H9 (cell line): ENCODE measurements at regions not wholly inside any gene's neighbourhood (a gene's known extent, or its start where the extent isn't known, plus 50 kb on each side); places are given as distances from the start of the nearest gene placed in this dataset.

Experiments used
- DNase-seq: peaks from one replicate; pipeline ENCODE4 v3.0.0-alpha.2; 2017
- H2AFZ ChIP-seq: one replicate; pipeline ENCODE4 v1.6.1; 2013; ENCODE audit warnings: mild to moderate bottlenecking, low read length, control low read depth, moderate library complexity
- H2AK5ac ChIP-seq: 2 replicates; pipeline ENCODE4 v1.6.1; 2013; ENCODE audit warnings: low read length, control low read depth, mixed read lengths; ENCODE audit not compliant: insufficient read length
- H2BK120ac ChIP-seq: one replicate; pipeline ENCODE4 v1.6.1; 2013; ENCODE audit warnings: low read depth, mild to moderate bottlenecking, low read length, control low read depth, inconsistent platforms; ENCODE audit not compliant: poor library complexity, severe bottlenecking
- H2BK12ac ChIP-seq: 2 replicates; pipeline ENCODE4 v1.6.1; 2013; ENCODE audit warnings: low read length, control low read depth, mixed read lengths, low read depth; ENCODE audit not compliant: insufficient read length
- H2BK15ac ChIP-seq: 2 replicates; pipeline ENCODE4 v1.6.1; 2013; ENCODE audit warnings: low read depth, low read length, control low read depth
- H2BK20ac ChIP-seq: one replicate; pipeline ENCODE4 v1.6.1; 2013; ENCODE audit warnings: low read depth, mild to moderate bottlenecking, low read length, control low read depth, inconsistent platforms; ENCODE audit not compliant: poor library complexity, severe bottlenecking
- H2BK5ac ChIP-seq: 2 replicates; pipeline ENCODE4 v1.6.1; 2013; ENCODE audit warnings: low read length, control low read depth, mixed read lengths; ENCODE audit not compliant: insufficient read length
- H3K14ac ChIP-seq: 2 replicates; pipeline ENCODE4 v1.6.1; 2013; ENCODE audit warnings: low read length, control low read depth; ENCODE audit not compliant: insufficient read depth
- H3K18ac ChIP-seq: 2 replicates; pipeline ENCODE4 v1.6.1; 2013; ENCODE audit warnings: low read depth, mild to moderate bottlenecking, mixed read lengths, low read length, control low read depth; ENCODE audit not compliant: insufficient read length
- H3K23ac ChIP-seq: 2 replicates; pipeline ENCODE4 v1.6.1; 2013; ENCODE audit warnings: low read length, control low read depth, mixed read lengths, low read depth; ENCODE audit not compliant: insufficient read length
- H3K23me2 ChIP-seq: 2 replicates; pipeline ENCODE4 v1.6.1; 2013; ENCODE audit warnings: low read depth, mild to moderate bottlenecking, mixed read lengths, low read length, control low read depth; ENCODE audit not compliant: insufficient read length, poor library complexity, severe bottlenecking
- H3K27ac ChIP-seq: 2 replicates; pipeline ENCODE4 v1.5.1; 2013; ENCODE audit warnings: low read length, control low read depth, mixed read lengths, low read depth; ENCODE audit not compliant: insufficient read length
- H3K27me3 ChIP-seq: 2 replicates; pipeline ENCODE4 v1.6.1; 2013; ENCODE audit warnings: low read length, control low read depth, inconsistent platforms; ENCODE audit not compliant: insufficient read depth
- H3K4ac ChIP-seq: 2 replicates; pipeline ENCODE4 v1.6.1; 2013; ENCODE audit warnings: low read depth, mild to moderate bottlenecking, control low read depth, inconsistent platforms, low read length, moderate library complexity
- H3K4me1 ChIP-seq: 2 replicates; pipeline ENCODE4 v1.6.1; 2013; ENCODE audit warnings: low read length, control low read depth, inconsistent platforms; ENCODE audit not compliant: insufficient read depth
- H3K4me2 ChIP-seq: 2 replicates; pipeline ENCODE4 v1.6.1; 2013; ENCODE audit warnings: low read length, control low read depth, mixed read lengths; ENCODE audit not compliant: insufficient read length, insufficient read depth
- H3K56ac ChIP-seq: 2 replicates; pipeline ENCODE4 v1.6.1; 2013; ENCODE audit warnings: low read depth, mild to moderate bottlenecking, mixed read lengths, low read length, control low read depth; ENCODE audit not compliant: insufficient read length
- H3K79me1 ChIP-seq: 2 replicates; pipeline ENCODE4 v1.6.1; 2013; ENCODE audit warnings: low read depth, mild to moderate bottlenecking, moderate library complexity, low read length, control low read depth, inconsistent platforms; ENCODE audit not compliant: insufficient read depth, poor library complexity, severe bottlenecking
- H3K79me2 ChIP-seq: 2 replicates; pipeline ENCODE4 v1.6.1; 2013; ENCODE audit warnings: low read length, control low read depth, inconsistent platforms; ENCODE audit not compliant: insufficient read depth
- H3K9ac ChIP-seq: 2 replicates; pipeline ENCODE4 v1.6.1; 2013; ENCODE audit warnings: low read length, control low read depth, mixed read lengths; ENCODE audit not compliant: insufficient read length; ENCODE audit errors: extremely low read depth
- H3K9me3 ChIP-seq: one replicate; pipeline ENCODE4 v1.6.1; 2013; ENCODE audit warnings: low read depth, low read length, inconsistent platforms; ENCODE audit not compliant: control insufficient read depth
- H3T11ph ChIP-seq: one replicate; pipeline ENCODE4 v1.6.1; 2013; ENCODE audit warnings: mild to moderate bottlenecking, low read length, control low read depth, inconsistent platforms
- H4K20me1 ChIP-seq: one replicate; pipeline ENCODE4 v1.6.1; 2013; ENCODE audit not compliant: control insufficient read depth, insufficient read length, insufficient read depth
- H4K5ac ChIP-seq: 2 replicates; pipeline ENCODE4 v1.6.1; 2013; ENCODE audit warnings: low read depth, mild to moderate bottlenecking, mixed read lengths, low read length, control low read depth; ENCODE audit not compliant: insufficient read length
- H4K8ac ChIP-seq: replicated peaks from 2 replicates; pipeline ENCODE4 v1.6.1; 2013; ENCODE audit warnings: low read length, control low read depth, mixed read lengths, low read depth; ENCODE audit not compliant: insufficient read length
- H4K91ac ChIP-seq: 2 replicates; pipeline ENCODE4 v1.6.1; 2013; ENCODE audit warnings: low read depth, mild to moderate bottlenecking, moderate library complexity, mixed read lengths, low read length, control low read depth; ENCODE audit not compliant: insufficient read length
- H3K27ac Mint-ChIP-seq, 3 experiments: 2 replicates in 2 of 3; 3 replicates in 1 of 3; pipeline ENCODE4 v1.8.0; 2020 to 2021; ENCODE audit warnings: mixed read lengths in 3 of 3, mild to moderate bottlenecking in 1 of 3, moderate library complexity in 1 of 3
- H3K27me3 Mint-ChIP-seq: 2 replicates; pipeline ENCODE4 v1.8.0; 2021; ENCODE audit warnings: low read depth, mild to moderate bottlenecking, moderate library complexity, mixed read lengths
- H3K36me3 Mint-ChIP-seq, 3 experiments: 2 replicates in 2 of 3; 3 replicates in 1 of 3; pipeline ENCODE4 v1.8.0; 2020 to 2021; ENCODE audit warnings: low read depth in 3 of 3, mixed read lengths in 3 of 3; ENCODE audit not compliant: insufficient read depth in 1 of 3
- H3K4me1 Mint-ChIP-seq, 2 experiments: 2 replicates each; pipeline ENCODE4 v1.8.0; 2020; ENCODE audit warnings: mixed read lengths in 2 of 2
- H3K4me3 Mint-ChIP-seq, 2 experiments: 2 replicates in 1 of 2; 3 replicates in 1 of 2; pipeline ENCODE4 v1.8.0; 2020 to 2021; ENCODE audit warnings: mild to moderate bottlenecking in 2 of 2, mixed read lengths in 2 of 2, moderate library complexity in 1 of 2
- H3K9me3 Mint-ChIP-seq, 2 experiments: 2 replicates in 1 of 2; 3 replicates in 1 of 2; pipeline ENCODE4 v1.8.0; 2020; ENCODE audit warnings: mild to moderate bottlenecking in 2 of 2, mixed read lengths in 2 of 2, moderate library complexity in 1 of 2
- CTCF ChIP-seq: fragments of 200-600 bp; sonication (generic); conservative IDR thresholded peaks from 3 replicates; pipeline ENCODE4 v1.8.0; 2021; ENCODE audit warnings: antibody characterized with exemption, mild to moderate bottlenecking
- WGBS: extraction: QIAGEN DNeasy Blood & Tissue Kit; methylation state at CpG from one replicate; pipeline ENCODE4 v1.1.7; 2013; ENCODE audit warnings: missing lambda C conversion rate, low lambda C conversion rate, mixed read lengths; ENCODE audit not compliant: insufficient read length; ENCODE audit errors: extremely low coverage; 5-methylcytosine and 5-hydroxymethylcytosine counted together

DNA sequence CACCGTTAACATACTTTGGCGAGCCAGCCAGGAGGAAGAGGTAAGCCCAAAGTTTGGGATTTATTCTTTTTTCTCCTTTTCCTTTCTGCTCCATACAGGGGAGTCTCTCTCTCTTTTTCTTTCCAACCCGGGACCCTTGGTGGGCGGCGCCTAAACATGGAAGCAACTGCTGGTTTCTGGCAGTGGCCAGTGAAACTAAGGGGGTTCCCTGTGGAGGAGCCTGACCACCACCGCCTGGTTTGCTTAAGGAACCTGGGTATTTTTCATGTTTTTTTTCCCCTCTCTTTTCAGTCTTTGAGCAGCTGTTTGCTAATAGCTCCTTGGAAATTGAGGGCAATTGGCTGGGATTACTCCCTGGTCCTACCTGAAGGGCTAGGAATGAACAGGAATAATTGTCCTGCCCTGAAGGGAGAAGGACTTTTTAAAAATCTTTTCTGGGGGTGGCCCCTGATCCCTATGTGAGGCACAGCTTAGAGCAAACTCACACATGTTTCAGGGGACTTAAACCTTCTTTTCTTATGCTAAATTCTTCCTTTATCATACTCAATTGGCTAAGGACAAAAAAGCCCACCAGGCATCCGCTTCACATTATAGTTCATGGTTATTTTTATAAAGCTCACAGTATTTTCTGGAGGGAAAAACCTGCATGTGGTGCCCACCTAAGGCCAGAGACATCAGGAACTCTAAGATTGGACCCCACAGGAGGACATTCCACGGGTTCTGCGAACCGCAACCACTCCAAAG lies 61.3 kb upstream of the PLD5 start:
- DNase-seq, result peak; percentile 44
- H4K8ac ChIP-seq, result no peak overlapping the region
- H3K4me2 ChIP-seq, result peak overlapping the region; percentile 25
- no peak overlapping the region for H3K23ac ChIP-seq
- peaks cover 21 to 25% of the 10 kb centered on the region in 2 experiments for H3K4me1 Mint-ChIP-seq
- no peak overlapping the region for H4K5ac ChIP-seq
- WGBS, result no CpG with 5 or more reads among the region's 10 CpGs
- peak overlapping the region; percentile 94 to 99 (median 98) for H3K27ac Mint-ChIP-seq
- H3K79me1 ChIP-seq, result no peaks in the 10 kb centered on the region
- H2BK20ac ChIP-seq, result no peak overlapping the region
- no peak overlapping the region for H3K18ac ChIP-seq
- H3K14ac ChIP-seq, result no peak overlapping the region
- no peaks in the 10 kb centered on the region for H3K9me3 ChIP-seq
- H3T11ph ChIP-seq, result peak overlapping the region; percentile 74
- no peak overlapping the region for H3K4ac ChIP-seq
- no peaks in the 10 kb centered on the region for H3K27me3 ChIP-seq
- H2AK5ac ChIP-seq, result no peak overlapping the region
- peaks cover 3% of the 10 kb centered on the region for H3K23me2 ChIP-seq
- H2BK5ac ChIP-seq, result no peak overlapping the region
- H2BK15ac ChIP-seq, result no peak overlapping the region
- no peak overlapping the region for H2BK120ac ChIP-seq
- peak overlapping the region; percentile 4 for H2BK12ac ChIP-seq
- 0 out of 5 replicates have a peak overlapping the region, but pooled peaks of 1 of the 2 experiments have one; percentile 9 for H3K4me3 Mint-ChIP-seq
- peaks cover 3% of the 10 kb centered on the region; the same call in 1 of the 2 replicates for H3K4me1 ChIP-seq
- peaks cover 10% of the 10 kb centered on the region for H3K27me3 Mint-ChIP-seq
- H3K9ac ChIP-seq, result no peak overlapping the region
- H3K36me3 Mint-ChIP-seq, result peaks cover 32 to 66% (median 44%) of the 10 kb centered on the region in 3 experiments
- no peaks in the 10 kb centered on the region for H3K79me2 ChIP-seq
- H4K91ac ChIP-seq, result no peak overlapping the region
- peaks cover 38 to 46% of the 10 kb centered on the region in 2 experiments for H3K9me3 Mint-ChIP-seq
- no peak overlapping the region for H3K56ac ChIP-seq
- peak overlapping the region; percentile 89 for H3K27ac ChIP-seq
- TF ChIP-seq CTCF, result no peak
- no peak overlapping the region for H2AFZ ChIP-seq
- H4K20me1 ChIP-seq, result no peaks in the 10 kb centered on the region
